GM23338 (cell line): ENCODE measurements at regions not wholly inside any gene's neighbourhood (a gene's known extent, or its start where the extent isn't known, plus 50 kb on each side); places are given as distances from the start of the nearest gene placed in this dataset.

ENCODE experiments used
- ATAC-seq: fragments of 200-7000 bp; cut with Tn5 transposase; 3 replicates; pipeline ENCODE4 v1.9.1; 2020
- DNase-seq: peaks from one replicate; pipeline ENCODE4 v3.0.0-alpha.2; 2015; ENCODE audit warnings: low spot score
- H2AFZ ChIP-seq: fragments of 200-600 bp; sonication (generic); 2 replicates; pipeline ENCODE4 v1.8.0; 2016; ENCODE audit warnings: antibody characterized with exemption, mild to moderate bottlenecking, moderate library complexity
- H3F3A ChIP-seq: fragments of 200-600 bp; sonication (generic); replicated peaks from 2 replicates; pipeline ENCODE4 v1.8.0; 2017; ENCODE audit warnings: antibody characterized with exemption, mixed run types, low read depth
- H3K27ac ChIP-seq: fragments of 200-600 bp; sonication (generic); 2 replicates; pipeline ENCODE4 v1.6.1; 2016; ENCODE audit warnings: low read depth
- H3K27me3 ChIP-seq: fragments of 200-600 bp; sonication (generic); 2 replicates; pipeline ENCODE4 v1.8.0; 2016; ENCODE audit warnings: mild to moderate bottlenecking, mixed run types, moderate library complexity; ENCODE audit not compliant: insufficient read depth
- H3K36me3 ChIP-seq: fragments of 200-600 bp; sonication (generic); 2 replicates; pipeline ENCODE4 v1.8.0; 2016; ENCODE audit warnings: mild to moderate bottlenecking; ENCODE audit not compliant: insufficient read depth
- H3K4me1 ChIP-seq: fragments of 200-600 bp; sonication (generic); 2 replicates; pipeline ENCODE4 v1.8.0; 2016; ENCODE audit warnings: mild to moderate bottlenecking, moderate library complexity; ENCODE audit not compliant: insufficient read depth
- H3K4me2 ChIP-seq: fragments of 200-600 bp; sonication (generic); 2 replicates; pipeline ENCODE4 v1.7.1; 2017; ENCODE audit warnings: mixed run types
- H3K4me3 ChIP-seq: fragments of 200-600 bp; sonication (generic); 2 replicates; pipeline ENCODE4 v1.6.1; 2016; ENCODE audit warnings: mixed run types
- H3K79me2 ChIP-seq: fragments of 200-600 bp; sonication (generic); replicated peaks from 2 replicates; pipeline ENCODE4 v1.8.0; 2017; ENCODE audit warnings: mild to moderate bottlenecking; ENCODE audit not compliant: insufficient read depth
- H3K9me2 ChIP-seq: fragments of 200-600 bp; sonication (generic); 2 replicates; pipeline ENCODE4 v1.8.0; 2017; ENCODE audit not compliant: insufficient read depth
- H4K20me1 ChIP-seq: fragments of 200-600 bp; sonication (generic); replicated peaks from 2 replicates; pipeline ENCODE4 v1.8.0; 2017; ENCODE audit warnings: mild to moderate bottlenecking; ENCODE audit not compliant: insufficient read depth
- H3K27ac Mint-ChIP-seq: 2 replicates; pipeline ENCODE4 v1.8.0; 2020; ENCODE audit warnings: inconsistent platforms, mild to moderate bottlenecking, moderate library complexity, mixed read lengths
- H3K27me3 Mint-ChIP-seq: 3 replicates; pipeline ENCODE4 v1.8.0; 2022; ENCODE audit warnings: low read depth, mild to moderate bottlenecking, moderate library complexity, mixed read lengths, inconsistent platforms; ENCODE audit not compliant: insufficient read depth, poor library complexity
- H3K36me3 Mint-ChIP-seq: 3 replicates; pipeline ENCODE4 v1.8.0; 2021; ENCODE audit warnings: low read depth, mild to moderate bottlenecking, inconsistent platforms, moderate library complexity, mixed read lengths
- H3K4me1 Mint-ChIP-seq: 3 replicates; pipeline ENCODE4 v1.8.0; 2020; ENCODE audit warnings: mild to moderate bottlenecking, inconsistent platforms, mixed read lengths
- H3K4me3 Mint-ChIP-seq: 3 replicates; pipeline ENCODE4 v1.8.0; 2021; ENCODE audit warnings: moderate library complexity, mild to moderate bottlenecking, inconsistent platforms, mixed read lengths
- H3K9me3 Mint-ChIP-seq: 3 replicates; pipeline ENCODE4 v1.8.0; 2020; ENCODE audit warnings: moderate library complexity, mild to moderate bottlenecking, inconsistent platforms, mixed read lengths
- CTCF ChIP-seq, 2 experiments: fragments of 200-600 bp in 1 of 2; sonication (generic) in 1 of 2; conservative IDR thresholded peaks; 2 replicates each; pipeline versions ENCODE4 v1.5.1 to v1.6.1; 2016 to 2017; ENCODE audit warnings: antibody characterized with exemption in 2 of 2, low read depth in 2 of 2, mild to moderate bottlenecking in 2 of 2, moderate library complexity in 1 of 2
- ETS1 ChIP-seq: IDR thresholded peaks from 2 replicates; pipeline ENCODE4 v1.6.1; 2016; ENCODE audit warnings: antibody characterized with exemption
- EZH2 ChIP-seq: fragments of 200-600 bp; sonication (generic); IDR thresholded peaks from one replicate; pipeline ENCODE4 v1.8.0; 2017; ENCODE audit warnings: antibody characterized with exemption, mild to moderate bottlenecking, low read depth; ENCODE audit not compliant: unreplicated experiment
- EZH2phosphoT487 ChIP-seq: fragments of 200-600 bp; sonication (generic); IDR thresholded peaks from one replicate; pipeline ENCODE4 v1.8.1; 2018; ENCODE audit warnings: antibody characterized with exemption; ENCODE audit not compliant: unreplicated experiment
- JUNB ChIP-seq: IDR thresholded peaks from one replicate; pipeline ENCODE4 v1.6.1; 2016; ENCODE audit warnings: antibody characterized with exemption; ENCODE audit not compliant: unreplicated experiment
- NANOG ChIP-seq: IDR thresholded peaks from 2 replicates; pipeline ENCODE4 v1.6.1; 2016; ENCODE audit warnings: antibody characterized with exemption, borderline replicate concordance
- POLR2AphosphoS5 ChIP-seq: IDR thresholded peaks from 2 replicates; pipeline ENCODE4 v1.6.1; 2016; ENCODE audit warnings: antibody characterized with exemption, low read depth
- STAT1 ChIP-seq: IDR thresholded peaks from one replicate; pipeline ENCODE4 v1.6.1; 2016; ENCODE audit warnings: antibody characterized with exemption; ENCODE audit not compliant: unreplicated experiment
- ZNF114 ChIP-seq: fragments of 250-450 bp; sonication (Bioruptor Pico); IDR thresholded peaks from 2 replicates; pipeline ENCODE4 v1.5.0; 2020; ENCODE audit warnings: mild to moderate bottlenecking, moderate library complexity
- ZNF331 ChIP-seq: fragments of 250-450 bp; sonication (Bioruptor Pico); IDR thresholded peaks from 2 replicates; pipeline ENCODE4 v1.5.0; 2020; ENCODE audit warnings: low read depth, mild to moderate bottlenecking, moderate library complexity
- ZNF462 ChIP-seq: fragments of 250-450 bp; sonication (Bioruptor Pico); IDR thresholded peaks from 2 replicates; pipeline ENCODE4 v1.5.0; 2020; ENCODE audit warnings: mild to moderate bottlenecking, moderate library complexity

- TF ChIP-seq CTCF (conservative IDR thresholded peaks at IDR 0.05; ENCODE audit: low read depth in 2 of 2), result no peak
- no peak for TF ChIP-seq POLR2AphosphoS5
- no peak for TF ChIP-seq JUNB
Observed at GRCh38 chr13:39185326-39185725, 147.1 kb downstream of the NHLRC3 start (continued).

- Histone ChIP-seq H3K4me3 (no peak overlapping the region), H3K9me2 (no peaks in the 10 kb centered on the region), H3K27ac (no peak overlapping the region), H3K4me2 (no peak overlapping the region), H3K36me3 (no peaks in the 10 kb centered on the region), H2AFZ (no peak overlapping the region), H3F3A (no peaks in the 10 kb centered on the region), H3K79me2 (no peaks in the 10 kb centered on the region), H3K4me1 (no peaks in the 10 kb centered on the region), H3K27me3 (no peaks in the 10 kb centered on the region), H4K20me1 (no peaks in the 10 kb centered on the region)
- ATAC-seq (no peak), DNase-seq (no peak)
- Mint-ChIP-seq H3K27me3 (peaks cover 5% of the 10 kb centered on the region), H3K36me3 (no peaks in the 10 kb centered on the region), H3K4me1 (peaks cover 11% of the 10 kb centered on the region), H3K4me3 (no peak overlapping the region), H3K9me3 (no peaks in the 10 kb centered on the region; the same call in 2 of the 3 replicates), H3K27ac (no peak overlapping the region)
- TF ChIP-seq STAT1, result no peak
- TF ChIP-seq POLR2AphosphoS5, result no peak
- TF ChIP-seq ZNF331 (CRISPR knock-in tag), result no peak
Observed at GRCh38 chr13:39186205-39186875, 148.1 kb downstream of the NHLRC3 start.

- Mint-ChIP-seq H3K4me1 (peaks cover 10% of the 10 kb centered on the region), H3K27ac (0 out of 2 replicates have a peak overlapping the region, but pooled peaks have one; percentile 4), H3K9me3 (no peaks in the 10 kb centered on the region; the same call in 2 of the 3 replicates), H3K36me3 (no peaks in the 10 kb centered on the region), H3K4me3 (no peak overlapping the region), H3K27me3 (peaks cover 3% of the 10 kb centered on the region)
- Histone ChIP-seq H3K79me2 (no peaks in the 10 kb centered on the region), H2AFZ (peak overlapping the region; percentile 75; the same call in 1 of the 2 replicates), H3F3A (no peaks in the 10 kb centered on the region), H3K27me3 (no peaks in the 10 kb centered on the region), H3K27ac (no peak overlapping the region), H3K4me1 (no peaks in the 10 kb centered on the region), H3K36me3 (no peaks in the 10 kb centered on the region), H4K20me1 (no peaks in the 10 kb centered on the region), H3K4me3 (no peak overlapping the region), H3K4me2 (no peak overlapping the region), H3K9me2 (no peaks in the 10 kb centered on the region)
- ATAC-seq, result peak; percentile 91
- DNase-seq, result peak; percentile 30
- TF ChIP-seq NANOG, result no peak
- TF ChIP-seq ZNF462, result no peak
- no peak for TF ChIP-seq STAT1
- no peak for TF ChIP-seq EZH2
- no peak for TF ChIP-seq POLR2AphosphoS5
- no peak for TF ChIP-seq EZH2phosphoT487
- no peak for TF ChIP-seq ZNF114 (CRISPR knock-in tag)
- TF ChIP-seq ETS1, result no peak
Observed at GRCh38 chr13:39189778-39190177, 151.5 kb downstream of the NHLRC3 start.
